Effector CD4-positive, alpha-beta T cell (primary cell): ENCODE measurements at regions not wholly inside any gene's neighbourhood (a gene's known extent, or its start where the extent isn't known, plus 50 kb on each side); places are given as distances from the start of the nearest gene placed in this dataset.

ENCODE experiments used
- DNase-seq: peaks from one replicate; pipeline ENCODE4 v3.0.0-alpha.2; 2020

DNA sequence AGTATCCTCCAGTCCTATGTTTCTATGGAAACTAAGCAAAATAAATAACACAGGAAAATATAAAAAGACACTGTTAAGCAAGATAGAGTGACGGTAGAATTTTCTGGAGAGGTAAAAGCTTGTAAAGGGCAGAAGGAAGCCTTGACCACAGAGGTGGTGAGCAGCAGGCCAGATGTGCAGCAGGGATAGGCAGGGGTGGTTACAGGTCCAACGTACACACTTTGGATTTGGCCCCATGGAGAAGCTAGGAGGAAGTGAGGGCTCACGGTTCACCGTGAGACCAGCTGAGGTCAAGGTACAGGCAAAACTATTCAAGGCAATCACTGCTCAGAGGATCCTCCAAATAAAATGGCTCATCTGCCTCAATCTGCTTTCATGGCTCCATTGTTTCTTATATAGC, 242.8 kb downstream of the B3GLCT start:
- no peak for DNase-seq

DNA sequence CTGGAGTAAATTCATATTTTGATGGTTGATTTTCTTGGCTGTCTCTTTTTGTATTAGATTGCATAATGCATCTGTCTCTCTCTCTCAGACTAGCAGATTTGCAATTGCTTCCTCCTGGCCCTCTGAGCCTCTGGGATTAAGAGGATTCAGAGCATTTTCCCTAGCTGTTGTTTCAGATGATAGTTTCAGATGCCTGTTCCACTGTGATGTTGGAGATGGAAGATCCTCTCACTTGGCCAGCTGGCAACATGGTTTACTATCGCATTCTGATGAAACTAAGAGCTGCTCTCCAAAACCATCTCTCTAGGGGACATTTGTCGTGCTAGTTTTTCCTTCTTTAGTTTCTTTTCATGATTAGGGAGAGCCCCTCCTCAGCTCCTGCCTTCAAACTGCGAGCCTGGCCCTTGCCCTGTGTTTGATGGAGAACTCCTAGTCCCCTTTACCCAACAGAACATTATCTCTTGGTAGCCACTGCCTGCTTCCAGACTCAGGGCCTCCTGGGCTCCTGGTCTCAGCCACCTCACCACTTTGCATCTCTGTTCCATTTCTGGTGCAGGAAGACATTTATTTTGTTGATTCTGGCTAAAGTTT, 244.6 kb downstream of the B3GLCT start:
- no peak for DNase-seq

DNA sequence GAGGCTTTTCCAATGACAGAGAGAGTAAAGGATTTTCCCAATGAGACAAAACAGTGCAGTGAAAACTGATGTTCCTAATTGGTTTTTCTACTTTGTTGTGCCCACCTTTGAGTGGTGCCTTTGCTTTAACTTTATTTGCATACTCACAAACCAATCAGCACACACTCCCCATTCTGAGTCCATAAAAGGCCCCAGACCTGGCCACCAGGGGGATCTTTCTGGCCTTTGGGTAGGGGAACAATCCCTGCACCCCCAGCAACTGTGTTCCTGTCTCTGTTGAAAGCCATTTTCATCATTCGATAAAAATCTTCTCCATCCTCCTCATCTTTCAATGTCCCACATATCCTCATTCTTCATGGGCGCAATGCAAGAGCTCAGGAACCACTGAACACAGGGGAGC, 252.8 kb downstream of the B3GLCT start:
- no peak for DNase-seq

DNA sequence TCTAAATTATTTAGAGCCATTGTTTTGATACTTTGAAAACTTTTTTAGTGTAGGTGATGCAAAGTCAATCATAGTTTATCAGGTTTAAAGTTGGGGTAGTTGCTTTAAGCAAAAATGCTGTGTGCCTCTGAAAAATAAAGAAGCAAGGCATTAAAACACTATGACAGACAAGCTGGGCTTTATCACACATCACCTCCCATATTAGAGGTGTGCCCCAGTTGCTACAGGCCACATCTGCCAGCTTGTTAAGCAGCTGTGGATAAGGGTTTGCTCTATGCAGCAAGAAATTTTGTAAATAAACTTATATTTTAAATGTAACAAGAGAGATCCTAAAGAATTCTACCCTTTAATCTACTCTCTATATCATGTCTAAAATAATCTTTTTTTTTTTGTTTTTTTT, 255.8 kb downstream of the B3GLCT start:
- DNase-seq, result no peak

DNA sequence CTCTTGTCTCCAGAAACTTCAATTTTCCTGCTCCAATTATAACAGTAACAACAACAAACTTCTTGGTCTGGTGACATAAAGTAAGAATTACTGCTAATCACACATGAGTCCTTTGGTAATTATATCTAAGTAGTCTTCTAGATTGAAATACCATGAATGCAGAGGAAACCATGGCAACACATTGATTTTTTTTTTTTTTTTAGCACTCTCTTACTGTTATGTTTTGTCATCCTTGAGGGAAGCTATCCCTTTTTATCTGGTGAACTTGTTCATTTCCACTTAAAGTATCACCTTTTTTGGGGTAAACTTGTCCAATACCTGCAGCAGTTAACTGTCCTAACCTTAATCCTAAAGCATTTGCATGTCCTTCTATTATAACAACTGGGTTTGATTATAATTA, 256.3 kb downstream of the B3GLCT start:
- DNase-seq, result no peak

DNA sequence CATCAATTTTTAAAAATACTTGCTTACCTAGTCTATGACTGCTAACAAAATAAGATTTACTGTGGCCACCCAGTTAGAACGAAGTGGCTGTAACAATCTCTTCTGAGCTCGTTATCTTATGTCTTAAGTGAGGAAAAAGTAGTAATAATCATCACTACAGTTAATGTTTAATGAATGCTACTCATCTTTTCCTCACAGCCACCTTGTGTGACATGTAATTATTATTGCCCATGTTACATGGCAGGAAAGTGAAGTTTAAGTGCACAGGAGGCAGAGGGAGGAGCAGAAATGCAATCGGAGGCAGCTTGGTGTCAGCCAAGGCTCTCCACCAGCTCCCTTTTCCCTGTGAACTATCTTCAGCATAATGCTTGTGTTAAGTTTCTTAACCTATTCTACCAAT, 260.3 kb downstream of the B3GLCT start:
- DNase-seq, result no peak

DNA sequence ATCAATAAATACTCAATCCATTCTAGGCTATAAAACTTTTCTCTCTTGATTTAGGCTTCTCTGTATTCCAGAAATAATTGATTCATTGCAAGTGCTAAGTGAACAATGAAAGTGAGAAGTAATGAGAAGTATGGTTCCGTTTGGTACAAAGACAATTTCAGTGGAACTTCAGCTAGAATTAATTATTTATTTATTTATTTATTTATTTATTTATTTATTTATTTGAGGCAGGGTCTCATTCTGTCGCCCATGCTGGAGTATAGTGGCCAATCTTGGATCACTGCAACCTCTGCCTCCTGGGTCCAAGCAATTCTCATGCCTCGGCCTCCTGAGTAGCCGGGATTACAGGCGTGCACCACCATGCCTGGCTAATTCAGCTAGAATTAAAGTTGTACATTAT, 262.1 kb downstream of the B3GLCT start:
- no peak for DNase-seq

DNA sequence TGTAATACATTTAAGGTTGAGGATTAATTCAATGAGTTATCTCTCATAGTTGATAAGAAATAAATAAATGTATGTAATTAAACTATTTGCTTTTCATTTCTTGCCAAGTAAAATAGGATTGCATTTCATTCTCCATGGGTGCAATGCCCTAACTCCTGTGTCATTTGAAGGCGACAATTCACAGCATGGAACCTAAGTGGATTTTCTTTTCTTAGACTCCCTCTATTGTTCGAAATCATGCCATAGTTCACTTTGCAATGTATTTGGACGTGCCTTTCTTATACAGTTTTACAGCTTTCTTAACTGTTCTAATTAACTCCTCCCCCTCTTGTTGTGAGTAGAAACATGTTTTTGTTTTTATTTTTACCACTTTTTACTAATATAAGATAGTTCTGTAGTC, 263.0 kb downstream of the B3GLCT start:
- DNase-seq, result no peak

DNA sequence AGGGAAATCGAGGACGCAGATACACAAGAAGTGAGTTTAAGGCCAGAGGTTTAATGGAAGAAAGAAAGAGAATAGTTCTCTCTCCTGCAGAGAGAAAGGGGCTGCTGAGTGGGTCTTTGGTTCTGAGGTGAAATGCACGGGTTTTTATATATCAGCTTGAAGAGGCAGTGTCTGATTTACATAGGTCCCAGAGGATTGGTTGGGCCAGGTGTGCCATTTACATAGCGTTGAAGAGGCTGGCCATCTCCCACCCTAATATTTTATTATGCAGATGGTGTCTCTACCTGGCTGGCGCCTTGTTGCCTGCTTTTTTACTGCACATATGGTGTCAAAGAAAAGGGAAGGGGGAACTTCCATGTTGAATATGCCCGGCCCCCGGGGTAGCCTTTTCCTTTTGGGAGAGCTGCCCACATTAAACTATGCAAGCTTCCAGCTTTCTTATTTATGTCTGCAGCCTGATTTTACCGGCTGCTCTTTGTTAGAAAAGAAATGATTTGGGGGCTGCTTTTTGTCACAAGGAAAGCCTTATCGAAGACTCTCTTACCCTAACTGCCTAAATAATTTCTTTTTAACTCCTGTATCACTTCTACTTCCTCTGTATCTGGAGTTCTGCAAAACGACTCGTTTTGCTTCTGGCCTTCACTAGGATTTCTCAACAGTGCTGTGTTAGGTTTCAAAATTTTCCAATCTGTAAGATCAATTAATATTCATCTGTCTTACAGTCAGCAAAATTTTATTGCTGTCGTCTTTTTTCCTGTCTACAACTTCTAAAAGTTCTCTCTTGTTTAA, 268.5 kb downstream of the B3GLCT start:
- DNase-seq, result no peak

DNA sequence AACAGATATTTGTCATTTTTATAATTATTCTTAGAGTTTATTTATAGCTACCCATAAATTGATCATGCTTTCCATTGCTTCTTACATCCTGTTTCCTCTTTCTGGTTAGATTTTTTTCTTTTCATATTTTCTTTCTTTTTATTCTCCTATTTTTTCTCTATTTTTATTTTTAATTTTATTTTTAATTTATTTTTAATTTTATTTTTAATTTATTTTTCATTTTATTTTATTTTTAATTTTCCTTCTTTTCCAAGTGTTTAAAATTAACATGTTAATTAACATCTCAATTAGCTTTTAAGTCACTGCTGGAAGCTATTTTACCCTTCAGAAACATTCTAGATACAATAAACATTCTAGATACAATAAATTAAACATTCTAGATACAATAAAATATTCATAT, 269.6 kb downstream of the B3GLCT start:
- DNase-seq, result no peak

DNA sequence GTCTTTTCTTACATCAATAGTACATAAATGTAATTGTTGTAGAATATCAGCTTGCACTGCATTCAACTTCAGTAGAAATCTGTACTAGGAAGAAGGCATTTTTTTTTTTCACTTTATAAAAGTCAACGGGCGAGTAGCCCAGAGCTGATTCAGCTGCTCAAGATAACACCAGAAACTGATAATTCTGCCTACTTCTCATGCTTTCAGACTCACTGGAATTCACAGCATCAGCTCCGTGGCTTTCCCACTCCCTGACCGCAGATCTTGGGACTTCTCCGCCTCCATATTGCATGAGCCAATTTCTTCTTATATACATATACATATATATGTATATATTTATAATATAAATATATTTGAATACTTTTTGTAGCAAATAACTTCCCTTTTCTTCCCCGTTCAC, 263.1 kb upstream of the RXFP2 start:
- DNase-seq, result no peak

DNA sequence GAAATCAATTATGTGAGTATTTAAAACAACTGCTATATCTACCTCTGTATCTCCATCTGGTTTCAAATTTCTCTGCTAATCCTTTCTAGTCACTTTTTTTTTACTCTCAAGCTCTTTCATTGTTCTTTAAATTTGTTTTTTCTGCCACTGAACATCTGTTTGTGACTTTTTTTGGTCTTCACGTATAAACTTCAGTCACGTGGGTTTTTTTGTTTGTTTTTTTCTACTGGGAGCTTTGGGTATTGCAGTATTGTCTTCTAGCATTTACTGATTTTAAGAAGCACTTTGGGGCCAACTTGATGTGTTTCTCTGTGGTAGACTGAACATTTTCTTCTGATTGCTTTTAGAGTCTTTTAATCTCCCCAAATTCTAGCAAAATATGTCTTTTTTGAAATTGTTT, 262.6 kb upstream of the RXFP2 start:
- no peak for DNase-seq

DNA sequence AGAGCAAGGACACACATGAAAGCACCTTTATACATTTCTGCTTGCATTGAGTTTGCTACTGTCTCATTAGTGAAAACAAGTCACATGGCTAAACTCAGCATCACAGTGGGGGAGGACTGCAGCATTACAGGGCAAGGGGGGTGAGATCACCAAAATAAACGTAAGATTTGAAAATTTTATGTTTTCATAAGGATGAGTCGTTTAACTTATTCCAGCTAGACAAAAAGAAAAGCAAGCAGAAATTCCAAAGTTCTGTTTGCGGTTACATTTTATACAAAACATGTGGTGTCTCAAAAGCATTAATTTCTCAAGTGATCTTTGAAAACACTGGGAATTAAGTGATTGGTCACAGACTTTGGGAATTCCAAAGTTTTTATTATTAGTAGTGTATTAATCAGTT, 261.4 kb upstream of the RXFP2 start:
- no peak for DNase-seq

DNA sequence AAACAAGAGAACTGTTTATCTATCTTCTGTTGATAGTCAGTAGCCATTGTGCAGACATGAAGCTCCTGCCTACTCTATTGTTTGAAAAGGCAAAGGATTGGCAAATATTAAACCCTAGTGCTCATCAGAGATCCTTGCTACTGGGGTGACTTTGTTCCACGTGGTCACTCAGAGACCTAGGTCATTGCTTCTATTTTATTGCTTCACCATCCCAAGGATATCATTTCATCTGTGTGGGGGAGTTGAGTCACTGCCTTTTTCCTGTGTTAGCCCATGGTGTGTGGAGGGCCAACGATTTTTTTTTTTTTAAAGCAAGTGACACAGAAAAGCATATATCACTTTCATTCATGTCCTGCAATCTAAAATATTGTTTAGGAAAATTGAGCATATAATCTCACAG, 254.1 kb upstream of the RXFP2 start:
- no peak for DNase-seq

DNA sequence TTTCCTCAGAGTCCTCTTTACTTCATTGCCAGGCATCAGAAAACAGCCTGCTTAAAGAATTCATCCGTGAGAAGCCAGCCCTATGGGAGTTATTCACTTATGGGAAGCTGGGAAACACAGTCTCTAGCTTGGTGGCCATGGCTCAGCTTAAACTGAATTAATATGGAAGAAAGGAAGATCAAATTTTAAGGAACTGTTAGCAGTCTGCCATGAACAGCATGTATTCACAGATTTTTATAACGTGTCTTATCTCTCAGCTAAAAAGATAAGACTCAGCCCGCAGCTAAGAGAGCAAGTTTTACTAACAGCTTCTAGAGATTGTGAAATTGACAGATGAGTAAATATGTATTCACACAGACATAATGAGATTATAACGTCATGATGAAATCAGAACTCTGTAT, 253.7 kb upstream of the RXFP2 start:
- DNase-seq, result no peak

DNA sequence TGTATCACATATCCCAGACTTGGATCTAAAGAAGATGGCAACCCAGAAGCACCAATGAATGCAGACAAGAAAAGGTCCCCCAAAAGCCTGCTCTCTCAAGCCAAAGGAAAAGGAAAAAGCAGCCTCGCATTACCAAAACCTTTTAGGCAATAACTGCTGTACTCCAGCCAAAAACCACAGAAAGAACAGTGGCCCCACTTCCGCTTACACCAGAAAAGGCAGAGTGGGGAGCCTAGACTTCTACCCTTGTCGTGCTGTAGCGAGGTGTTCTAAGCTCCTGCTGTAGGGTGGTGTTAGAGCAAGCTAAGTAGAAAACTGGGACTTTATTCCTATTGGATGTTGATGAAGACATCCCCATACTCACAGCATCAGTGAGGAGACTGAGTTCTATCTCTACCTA, 244.0 kb upstream of the RXFP2 start:
- DNase-seq, result no peak

DNA sequence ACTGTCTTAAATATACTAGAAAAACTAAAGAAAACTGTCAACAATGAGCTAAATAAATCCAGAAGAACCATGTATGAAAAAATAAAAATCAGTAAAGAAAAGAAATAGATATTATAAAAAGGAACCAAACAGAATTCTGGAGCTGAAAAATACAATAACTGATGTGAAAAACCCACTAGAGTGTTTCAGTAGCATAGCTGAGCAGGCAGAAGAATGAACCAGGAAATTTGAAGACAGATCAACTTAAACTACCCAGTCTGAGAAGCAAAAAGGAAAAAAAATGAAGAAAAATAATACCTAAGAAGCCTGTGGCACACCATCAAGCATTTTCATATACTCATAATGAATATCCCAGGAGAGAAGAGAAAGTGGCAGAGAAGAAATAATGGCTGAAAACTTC, 240.1 kb upstream of the RXFP2 start:
- no peak for DNase-seq

DNA sequence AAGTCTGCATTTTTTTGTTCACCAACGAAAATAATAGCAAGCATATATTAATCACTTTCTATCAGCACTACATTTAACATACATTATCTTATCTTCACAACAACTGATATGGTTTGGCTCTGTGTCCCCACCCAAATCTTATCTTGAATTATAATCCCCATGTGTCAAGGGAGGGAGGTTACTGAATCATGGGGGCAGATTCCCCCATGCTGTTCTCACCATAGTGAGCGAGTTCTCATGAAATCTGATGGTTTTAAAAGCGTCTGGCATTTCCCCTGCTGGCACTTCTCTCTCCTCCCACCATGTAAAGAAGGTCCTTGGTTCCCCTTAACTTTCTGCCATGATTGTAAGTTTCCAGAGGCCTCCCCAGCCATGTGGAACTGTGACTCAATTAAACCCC, 235.7 kb upstream of the RXFP2 start:
- DNase-seq, result no peak

DNA sequence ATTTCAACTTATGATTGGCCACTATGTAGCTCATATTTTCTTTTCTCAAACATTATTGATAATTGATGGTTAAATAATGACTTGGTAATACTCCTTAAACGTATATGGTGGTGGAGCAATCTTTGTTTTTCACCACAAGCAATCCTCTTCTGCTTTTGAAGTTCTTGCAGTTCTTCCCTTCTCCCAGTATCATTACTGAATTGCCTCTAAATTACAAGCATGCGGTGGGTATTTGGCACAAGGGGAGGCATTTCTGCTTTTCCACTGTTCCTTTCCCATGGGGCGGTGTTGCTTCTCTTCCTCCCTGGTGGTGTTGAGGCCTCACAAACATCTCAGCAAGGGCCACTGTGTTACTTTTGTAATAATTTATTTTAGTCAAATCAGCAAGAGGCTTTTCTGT, 234.4 kb upstream of the RXFP2 start:
- no peak for DNase-seq

DNA sequence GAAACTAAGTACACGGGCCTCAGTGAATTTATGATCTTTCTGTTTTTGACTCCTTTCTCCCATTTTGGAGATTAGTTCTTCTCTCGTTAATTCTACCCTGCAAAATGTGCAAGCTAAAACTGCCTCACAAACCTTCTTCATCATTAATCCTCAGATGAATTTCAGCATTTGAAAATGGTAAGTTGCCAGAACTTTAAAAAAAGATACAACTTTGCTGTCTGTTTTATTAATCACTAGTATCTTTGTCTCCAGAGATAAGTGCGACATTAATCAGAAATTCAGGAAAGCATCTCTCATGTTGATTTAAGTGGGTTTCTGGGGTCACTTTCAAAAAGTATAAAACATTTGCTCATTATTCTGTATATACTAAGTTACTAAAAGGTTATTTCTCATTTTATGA, 227.0 kb upstream of the RXFP2 start:
- DNase-seq, result no peak

DNA sequence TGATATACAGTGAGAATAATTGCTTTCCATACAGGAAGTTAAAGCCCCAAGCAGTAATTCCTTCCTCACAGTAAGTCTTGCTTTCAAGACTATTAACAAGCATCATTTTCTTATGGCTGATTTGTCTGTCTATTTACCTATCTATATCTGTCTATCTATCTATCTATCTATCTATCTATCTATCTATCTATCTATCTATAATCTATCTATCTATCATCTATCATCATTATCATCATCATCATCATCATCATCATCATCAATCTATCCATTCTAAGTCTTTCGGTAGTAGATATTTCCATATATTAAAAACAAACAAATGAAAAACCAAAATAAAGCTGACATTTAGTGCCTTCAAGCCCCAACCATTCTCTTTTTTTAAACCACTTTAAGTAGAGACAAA, 224.4 kb upstream of the RXFP2 start:
- DNase-seq, result no peak

DNA sequence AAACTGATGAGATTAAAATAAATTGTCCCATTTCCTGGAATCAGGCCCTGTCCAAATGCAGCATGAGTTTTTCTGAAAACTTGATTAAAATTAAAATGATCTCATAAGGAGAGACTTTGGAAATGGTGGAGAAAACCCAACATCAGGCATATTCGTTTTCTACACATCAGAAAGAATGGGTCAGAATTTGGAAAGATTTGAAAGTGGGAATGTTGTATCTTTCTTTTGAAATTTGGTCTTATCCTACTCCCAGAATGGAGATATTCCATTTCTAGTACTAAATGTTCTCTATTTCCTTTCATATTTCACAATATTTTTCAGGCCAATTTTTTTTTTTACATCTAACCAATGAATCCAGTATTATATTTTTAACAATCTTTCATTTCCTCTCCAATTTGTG, 223.9 kb upstream of the RXFP2 start:
- no peak for DNase-seq

DNA sequence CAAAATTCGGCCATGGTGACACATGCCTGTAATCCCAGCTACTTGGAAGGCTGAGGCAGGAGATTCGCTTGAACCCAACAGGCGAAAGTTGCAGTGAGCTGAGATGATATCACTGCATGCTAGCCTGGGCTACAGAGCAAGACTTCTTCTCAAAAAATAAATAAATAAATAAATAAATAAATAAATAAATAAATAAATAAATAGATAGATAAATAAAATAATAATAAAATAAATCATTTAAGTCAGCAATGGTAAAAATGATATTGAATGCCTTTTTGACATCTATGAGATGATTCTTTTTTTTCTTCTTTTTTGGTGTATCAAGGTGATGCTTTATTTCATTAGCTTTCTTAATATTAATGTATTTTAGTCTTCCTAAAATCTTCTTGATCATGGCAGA, 221.7 kb upstream of the RXFP2 start:
- DNase-seq, result no peak

DNA sequence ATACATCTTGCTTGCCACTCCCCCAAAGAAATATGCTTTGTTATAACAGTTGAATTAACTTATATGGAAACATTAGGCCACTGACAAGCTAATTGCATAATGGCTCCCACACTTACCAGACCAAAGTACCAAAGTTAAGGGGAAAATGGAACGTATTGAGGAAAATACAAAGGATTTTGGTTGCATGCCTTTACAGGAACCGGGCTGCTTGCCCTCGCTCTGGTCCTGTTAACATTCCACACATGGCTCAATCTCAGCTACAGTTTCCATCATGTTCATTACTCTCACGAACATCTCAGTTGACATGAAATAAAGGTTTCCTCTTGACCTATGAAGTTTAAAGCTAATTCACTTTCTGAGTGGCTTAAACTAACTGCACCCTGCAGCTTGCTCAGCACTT, 220.7 kb upstream of the RXFP2 start:
- DNase-seq, result no peak

DNA sequence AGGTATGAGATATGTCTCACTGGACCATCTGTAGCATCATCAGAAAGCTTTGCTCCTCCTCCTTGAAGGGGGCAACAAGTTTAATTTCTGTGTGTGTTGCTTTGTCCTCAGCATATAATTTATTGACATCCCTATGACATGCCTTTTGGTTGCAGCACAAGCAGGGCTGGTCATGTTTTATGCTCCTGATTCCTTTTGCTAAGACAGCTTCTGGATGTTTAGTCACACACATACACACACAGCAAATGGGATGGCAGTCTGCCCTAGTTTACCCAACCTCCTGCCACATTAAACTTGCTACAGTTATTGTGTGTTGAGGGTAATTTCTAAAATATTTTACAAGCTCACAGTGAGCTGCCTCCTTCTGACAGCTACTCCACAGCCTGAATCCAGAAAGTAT, 217.9 kb upstream of the RXFP2 start:
- no peak for DNase-seq
